ENCODE measurements at regions not wholly inside any gene's neighbourhood (a gene's known extent, or its start where the extent isn't known, plus 50 kb on each side); places are given as distances from the start of the nearest gene placed in this dataset.
A peak's percentile ranks its signal among the peaks of the same experiment; 100 is the strongest.

DNA sequence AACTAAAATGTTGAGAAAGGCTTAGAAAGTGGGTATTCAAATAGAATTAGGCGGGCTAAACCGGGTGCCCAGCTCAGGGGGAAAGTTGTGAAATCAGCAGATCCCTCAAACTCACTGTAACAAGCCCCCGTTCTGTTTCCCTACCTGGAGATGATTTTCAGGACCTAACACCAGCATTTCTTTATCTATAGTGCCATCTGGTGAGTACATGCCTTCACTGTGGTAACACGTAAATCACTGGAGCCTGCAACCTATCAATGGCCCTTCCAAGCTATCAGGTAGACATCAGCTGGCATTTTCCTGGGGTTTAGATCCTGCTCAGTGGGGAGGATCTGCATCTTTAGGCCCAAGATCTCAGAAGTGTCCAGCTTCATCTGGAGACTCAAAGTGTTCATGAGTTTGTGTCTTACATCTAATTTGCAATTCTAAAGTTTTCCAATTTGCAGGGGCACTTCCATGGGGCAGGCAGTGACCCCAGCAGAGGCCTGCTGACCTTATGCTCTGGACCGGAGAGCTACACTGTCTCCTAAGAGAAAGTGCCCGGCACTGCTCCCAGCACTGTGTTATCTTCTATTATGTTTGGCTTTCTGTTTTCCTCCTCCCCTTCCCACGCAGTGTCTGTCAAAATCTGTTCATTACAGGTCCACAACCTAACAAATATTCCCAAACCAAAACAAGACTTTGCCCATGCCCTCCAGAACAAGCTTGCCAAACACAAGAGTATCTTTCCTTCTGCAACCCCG, 132.5 kb downstream of the LSM5 start:
- no peak for DNase-seq (ENCODE audit: low read depth)
- no peak overlapping the region for H3K4me3 ChIP-seq (ENCODE audit: low read length)
- peak; percentile 32 for TF ChIP-seq CTCF (conservative IDR thresholded peaks at IDR 0.05; ENCODE audit: low read depth, low read length)

DNA sequence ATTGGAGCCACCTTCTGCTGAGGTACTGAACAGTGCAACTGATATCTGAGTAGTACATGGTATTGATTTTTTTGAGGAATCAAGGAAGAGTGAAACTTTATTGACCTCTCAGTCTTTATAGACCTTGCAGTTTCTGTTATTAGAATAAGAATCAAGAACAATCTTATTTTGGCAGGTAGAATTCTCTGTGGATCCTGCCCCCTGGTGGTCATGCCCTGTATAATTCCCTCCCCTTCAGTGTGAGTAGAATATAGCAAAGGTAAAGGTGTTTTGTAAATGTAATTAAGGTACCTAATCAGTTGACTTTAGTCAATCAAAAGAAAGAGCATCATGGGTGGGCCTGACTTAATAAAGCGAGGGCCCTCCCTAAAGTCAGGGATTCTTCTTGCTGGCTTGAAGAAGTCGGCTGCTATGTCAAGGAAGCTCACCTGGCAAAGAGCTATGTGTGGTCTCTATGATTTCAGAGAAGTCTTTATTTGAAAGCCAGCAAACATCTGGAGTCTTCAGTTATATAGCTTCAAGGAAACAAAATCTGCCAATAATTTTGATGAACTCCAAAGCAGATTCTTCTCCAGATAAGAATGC, 142.8 kb downstream of the LSM5 start:
- no peak overlapping the region for H3K4me3 ChIP-seq (ENCODE audit: low read length)
- TF ChIP-seq CTCF (conservative IDR thresholded peaks at IDR 0.05; ENCODE audit: low read depth, low read length), result peak; percentile 64
- no peak for DNase-seq (ENCODE audit: low read depth)

DNA sequence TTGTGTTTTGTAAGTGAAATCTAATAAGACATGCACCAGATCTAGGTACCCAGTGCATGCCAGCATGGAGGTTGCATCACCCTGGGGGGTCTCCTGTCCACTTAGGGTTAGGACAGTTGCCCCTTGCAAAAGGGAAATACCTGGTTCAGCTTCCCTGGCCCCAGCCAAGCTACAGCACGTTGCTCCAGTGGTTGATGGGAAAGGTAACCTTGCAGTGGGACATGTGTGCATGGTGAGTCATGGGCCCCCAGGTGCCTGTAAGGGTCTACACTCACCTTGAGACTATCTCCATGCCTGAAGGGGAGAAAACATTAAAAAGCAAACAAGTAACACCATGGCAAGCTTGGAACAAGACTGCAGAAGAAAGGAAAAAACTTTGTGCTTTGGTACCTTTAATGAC, 143.9 kb downstream of the LSM5 start:
- no peak overlapping the region for H3K4me3 ChIP-seq (ENCODE audit: low read length)
- DNase-seq (ENCODE audit: low read depth), result no peak
- TF ChIP-seq CTCF (conservative IDR thresholded peaks at IDR 0.05; ENCODE audit: low read depth, low read length), result no peak

GRCh38 chr7:32336726-32337125, 153.5 kb downstream of the LSM5 start:
- TF ChIP-seq CTCF (conservative IDR thresholded peaks at IDR 0.05; ENCODE audit: low read depth, low read length), result no peak
- H3K4me3 ChIP-seq (ENCODE audit: low read length), result no peak overlapping the region
- no peak for DNase-seq (ENCODE audit: low read depth)

- DNase-seq (ENCODE audit: low read depth), result no peak
- no peak overlapping the region for H3K4me3 ChIP-seq (ENCODE audit: low read length)
- TF ChIP-seq CTCF (conservative IDR thresholded peaks at IDR 0.05; ENCODE audit: low read depth, low read length), result no peak
These were observed 155.1 kb downstream of the LSM5 start for GRCh38 chr7:32335107-32335506.

DNA sequence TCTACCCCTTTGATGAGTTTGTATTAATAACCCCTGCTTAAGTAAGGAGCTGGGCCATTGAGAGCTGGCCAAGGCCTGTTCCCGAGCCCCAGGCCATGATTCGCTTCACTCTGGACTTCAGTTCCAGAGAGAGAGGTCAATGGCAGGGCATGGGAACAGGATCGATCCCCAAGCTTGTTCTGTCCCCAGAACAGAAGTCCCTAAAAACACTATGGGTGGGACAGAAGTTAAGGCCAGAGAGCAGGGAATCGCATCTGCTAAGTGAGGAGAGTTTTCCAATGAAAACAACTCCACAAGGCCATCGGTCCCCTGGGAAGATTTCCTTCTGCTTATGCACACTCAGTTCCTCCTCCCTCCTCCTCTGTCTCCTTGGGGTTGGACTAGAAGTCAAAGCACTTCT, 159.6 kb downstream of the LSM5 start:
- no peak for TF ChIP-seq CTCF (conservative IDR thresholded peaks at IDR 0.05; ENCODE audit: low read depth, low read length)
- H3K4me3 ChIP-seq (ENCODE audit: low read length), result no peak overlapping the region
- no peak for DNase-seq (ENCODE audit: low read depth)

- no peak for TF ChIP-seq CTCF (conservative IDR thresholded peaks at IDR 0.05; ENCODE audit: low read depth, low read length)
- H3K4me3 ChIP-seq (ENCODE audit: low read length), result no peak overlapping the region
- no peak for DNase-seq (ENCODE audit: low read depth)
These were observed 164.1 kb downstream of the LSM5 start for GRCh38 chr7:32326078-32326477.

Data from retinal pigment epithelial cell (primary cell).